ENCODE measurements at regions not wholly inside any gene's neighbourhood (a gene's known extent, or its start where the extent isn't known, plus 50 kb on each side); places are given as distances from the start of the nearest gene placed in this dataset.

GRCh38 chr14:50013198-50013918, 103.0 kb downstream of the VCPKMT start:
- TF ChIP-seq CTCF (IDR thresholded peaks at IDR 0.05) (no peak), POLR2A (IDR thresholded peaks at IDR 0.05) (no peak)
